Aorta (tissue), 5 donors: ENCODE measurements at regions not wholly inside any gene's neighbourhood (a gene's known extent, or its start where the extent isn't known, plus 50 kb on each side); places are given as distances from the start of the nearest gene placed in this dataset.

Source experiments
- ATAC-seq: fragments of 200-7000 bp; cut with Tn5 transposase; one replicate; pipeline ENCODE4 v1.9.1; 2022; ENCODE audit warnings: moderate library complexity; ENCODE audit not compliant: low FRiP score
- DNase-seq, 2 donors: peaks; one replicate each; pipeline ENCODE4 v3.0.0-alpha.2; 2020
- H3K27ac ChIP-seq, 2 donors: one replicate each; pipeline ENCODE4 v1.5.1; 2013; ENCODE audit warnings: low read length in 2 of 2, mild to moderate bottlenecking in 2 of 2, moderate library complexity in 2 of 2, control low read depth in 1 of 2, inconsistent platforms in 1 of 2, low read depth in 1 of 2
- H3K27me3 ChIP-seq, 2 donors: one replicate each; pipeline ENCODE4 v1.6.1; 2013; ENCODE audit warnings: control low read depth in 1 of 2, low read length in 1 of 2, mild to moderate bottlenecking in 1 of 2, moderate library complexity in 1 of 2; ENCODE audit not compliant: insufficient read depth in 2 of 2, control insufficient read depth in 1 of 2
- H3K36me3 ChIP-seq, 2 donors: one replicate each; pipeline ENCODE4 v1.6.1; 2013; ENCODE audit warnings: control low read depth in 1 of 2, low read length in 1 of 2, mild to moderate bottlenecking in 1 of 2; ENCODE audit not compliant: insufficient read depth in 2 of 2, control insufficient read depth in 1 of 2
- H3K4me1 ChIP-seq, 2 donors: one replicate each; pipeline ENCODE4 v1.6.1; 2013; ENCODE audit warnings: low read length in 2 of 2, control low read depth in 1 of 2, mild to moderate bottlenecking in 1 of 2, moderate library complexity in 1 of 2; ENCODE audit not compliant: insufficient read depth in 2 of 2, control insufficient read depth in 1 of 2
- H3K4me3 ChIP-seq, 2 donors: one replicate each; pipeline ENCODE4 v1.5.1; 2013; ENCODE audit warnings: low read length in 2 of 2, control low read depth in 1 of 2, mild to moderate bottlenecking in 1 of 2
- H3K9me3 ChIP-seq: one replicate; pipeline ENCODE4 v1.6.1; 2013; ENCODE audit warnings: mild to moderate bottlenecking, low read length; ENCODE audit not compliant: control insufficient read depth
- WGBS, 2 donors: extraction: QIAGEN DNeasy Blood & Tissue Kit; methylation state at CpG; one replicate each; pipeline ENCODE4 v1.1.7; 2013; 5-methylcytosine and 5-hydroxymethylcytosine counted together
- intact Hi-C, 2 donors: fragments of 100-400 bp; cut with DNase I; formaldehyde crosslinking; loops; one replicate each; pipeline versions ENCODE4 v1.14.2 to v1.15.0; 2022
- donor health status: healthy with polysubstance abuse.
- donor health status: Bipolar disorder and iron deficiency.
- donor health status: DM: no; HTN: no; CAD: no.
- donor health status: DM: no; HTN: no; CAD: no.
- donor health status: DM: yes; HTN: yes; CAD: no.

- intact Hi-C loops: no loop called here
- WGBS, 2 donors: 48 to 60% methylated on average over 2 of the region's 2 CpGs
- H3K27ac ChIP-seq: peak overlapping the region in 1 of 2 donors; percentile 33
- DNase-seq: no peak
- no peak for ATAC-seq
- H3K27me3 ChIP-seq: no peaks in the 10 kb centered on the region
- peaks cover 0 to 6% of the 10 kb centered on the region in 2 donors for H3K4me1 ChIP-seq
- no peaks in the 10 kb centered on the region for H3K36me3 ChIP-seq
- H3K9me3 ChIP-seq: no peaks in the 10 kb centered on the region
- H3K4me3 ChIP-seq: no peak overlapping the region
Observed at GRCh38 chr7:24503506-24503905, 69.7 kb upstream of the PALS2 start.

- Histone ChIP-seq H3K4me1 (peaks cover 0 to 6% of the 10 kb centered on the region in 2 donors), H3K27me3 (no peaks in the 10 kb centered on the region), H3K36me3 (no peaks in the 10 kb centered on the region), H3K9me3 (no peaks in the 10 kb centered on the region), H3K27ac (no peak overlapping the region), H3K4me3 (no peak overlapping the region)
- WGBS, 2 donors: 29 to 38% methylated on average over 6 of the region's 6 CpGs
- DNase-seq (no peak), ATAC-seq (no peak)
- intact Hi-C loops: no loop called here
Observed at GRCh38 chr7:24504040-24504439, 69.2 kb upstream of the PALS2 start.

- intact Hi-C loops: no loop called here
- Histone ChIP-seq H3K4me3 (no peak overlapping the region), H3K27me3 (no peaks in the 10 kb centered on the region), H3K36me3 (no peaks in the 10 kb centered on the region), H3K4me1 (peaks cover 0 to 6% of the 10 kb centered on the region in 2 donors), H3K9me3 (no peaks in the 10 kb centered on the region), H3K27ac (no peak overlapping the region)
- no peak for DNase-seq
- ATAC-seq: no peak
- WGBS, 2 donors: 77 to 84% methylated on average over 2 of the region's 2 CpGs
Observed at GRCh38 chr7:24504836-24505235, 68.4 kb upstream of the PALS2 start.

GRCh38 chr7:24505968-24506367, 67.3 kb upstream of the PALS2 start:
- ATAC-seq (no peak), DNase-seq (no peak)
- no peaks in the 10 kb centered on the region for H3K9me3 ChIP-seq
- no peaks in the 10 kb centered on the region for H3K27me3 ChIP-seq
- H3K27ac ChIP-seq: no peak overlapping the region
- H3K4me1 ChIP-seq: peaks cover 0 to 6% of the 10 kb centered on the region in 2 donors
- intact Hi-C loops: no loop called here
- no peaks in the 10 kb centered on the region for H3K36me3 ChIP-seq
- WGBS, 2 donors: 84 to 90% methylated on average over 1 of the region's 1 CpG
- no peak overlapping the region for H3K4me3 ChIP-seq

GRCh38 chr7:24508316-24508715, 64.9 kb upstream of the PALS2 start:
- DNase-seq (no peak), ATAC-seq (no peak)
- H3K4me3 ChIP-seq: no peak overlapping the region
- 45 to 47% methylated on average over 4 of the region's 4 CpGs for WGBS, 2 donors
- intact Hi-C loops: no loop called here
- H3K4me1 ChIP-seq: peaks cover 0 to 3% of the 10 kb centered on the region in 2 donors
- H3K9me3 ChIP-seq: no peaks in the 10 kb centered on the region
- no peak overlapping the region for H3K27ac ChIP-seq
- no peaks in the 10 kb centered on the region for H3K27me3 ChIP-seq
- H3K36me3 ChIP-seq: no peaks in the 10 kb centered on the region

- Histone ChIP-seq H3K9me3 (no peaks in the 10 kb centered on the region), H3K36me3 (no peaks in the 10 kb centered on the region), H3K4me3 (no peak overlapping the region), H3K27ac (no peak overlapping the region), H3K27me3 (no peaks in the 10 kb centered on the region), H3K4me1 (no peaks in the 10 kb centered on the region)
- WGBS, 2 donors: 39 to 55% methylated on average over 2 of the region's 2 CpGs
- intact Hi-C loops: no loop called here
- DNase-seq (no peak), ATAC-seq (no peak)
Observed at GRCh38 chr7:24510759-24511158, 62.5 kb upstream of the PALS2 start.

DNA sequence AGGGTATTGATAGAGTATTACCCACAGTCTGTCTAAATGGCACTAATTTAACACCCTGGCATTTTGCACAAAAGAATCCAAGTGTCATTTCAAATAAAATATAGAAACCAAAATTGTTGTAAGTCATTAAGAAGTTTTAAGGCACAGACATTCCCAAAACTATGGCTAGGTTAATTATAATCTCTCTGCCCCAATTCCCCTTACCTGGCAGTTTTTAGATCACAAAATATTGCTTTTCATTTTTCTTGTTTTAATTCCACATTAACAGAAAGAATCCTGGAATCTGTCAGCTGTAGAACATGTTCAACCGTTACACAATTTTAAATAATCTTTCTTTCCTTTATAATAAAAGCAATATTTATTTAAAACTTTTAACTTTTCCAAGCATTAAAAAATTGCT, 56.1 kb upstream of the PALS2 start:
- Histone ChIP-seq H3K9me3 (no peaks in the 10 kb centered on the region), H3K36me3 (no peaks in the 10 kb centered on the region), H3K4me1 (no peaks in the 10 kb centered on the region), H3K27me3 (no peaks in the 10 kb centered on the region), H3K4me3 (no peak overlapping the region), H3K27ac (no peak overlapping the region)
- DNase-seq: no peak
- ATAC-seq: no peak
- intact Hi-C loops: no loop called here
- 20 to 38% methylated on average over 1 of the region's 1 CpG for WGBS, 2 donors

DNA sequence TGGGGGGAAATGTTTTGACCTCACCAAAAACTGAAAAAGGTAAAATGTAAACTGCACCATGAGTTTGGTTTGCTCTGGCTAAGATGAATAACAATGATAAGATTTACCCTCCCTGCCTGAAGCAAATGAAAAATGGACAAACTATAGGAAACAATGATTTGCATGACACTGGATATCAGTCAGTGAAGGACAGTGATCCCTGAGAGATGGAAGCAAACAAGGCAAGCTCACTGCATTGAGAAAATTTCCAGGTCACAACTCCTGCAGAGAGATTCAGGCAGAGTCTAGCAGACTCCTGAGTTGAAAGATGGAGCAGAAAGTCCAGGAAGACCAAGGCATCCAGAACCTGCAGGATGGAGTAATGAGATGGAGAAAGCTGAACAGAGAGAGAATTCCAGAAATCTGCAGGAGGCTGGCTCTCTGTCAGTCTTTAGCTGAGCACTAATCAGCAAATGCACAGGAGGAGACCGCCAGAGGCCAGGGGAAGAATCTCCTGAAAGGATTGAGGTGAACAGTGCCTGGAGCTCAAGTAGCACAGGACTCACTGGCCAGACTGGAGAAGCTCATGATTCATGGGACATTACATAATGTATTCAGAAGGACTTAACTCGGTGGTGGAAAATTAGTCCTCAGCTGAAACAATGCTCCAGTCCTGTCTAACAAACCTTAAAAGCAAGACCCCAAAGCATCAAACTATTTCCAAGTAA, 51.2 kb upstream of the PALS2 start:
- DNase-seq (no peak), ATAC-seq (no peak)
- Histone ChIP-seq H3K9me3 (no peaks in the 10 kb centered on the region), H3K4me1 (no peaks in the 10 kb centered on the region), H3K27me3 (no peaks in the 10 kb centered on the region), H3K36me3 (no peaks in the 10 kb centered on the region), H3K4me3 (no peak overlapping the region), H3K27ac (no peak overlapping the region)
- 42 to 50% methylated on average over 2 of the region's 2 CpGs for WGBS, 2 donors
- intact Hi-C loops: no loop called here
